ENCODE measurements at regions not wholly inside any gene's neighbourhood (a gene's known extent, or its start where the extent isn't known, plus 50 kb on each side); places are given as distances from the start of the nearest gene placed in this dataset.

GRCh38 chr3:177811835-177812234 lies 614.6 kb upstream of the TBL1XR1 start:
- no peak for TF ChIP-seq POLR2A (IDR thresholded peaks at IDR 0.05; ENCODE audit: extremely low read depth, insufficient read length)
- no peak for TF ChIP-seq CTCF (IDR thresholded peaks at IDR 0.05; ENCODE audit: low read depth, low read length)
- no peak for TF ChIP-seq MAX (IDR thresholded peaks at IDR 0.05; ENCODE audit: low read depth, low read length)
